Stimulated activated CD4-positive, alpha-beta T cell treated with anti-CD3 and anti-CD28 coated beads, Interleukin-12 subunit alpha, Interleukin-12 subunit beta, amount 100 ng/mL, for 4 hours (primary cell): ENCODE measurements at regions not wholly inside any gene's neighbourhood (a gene's known extent, or its start where the extent isn't known, plus 50 kb on each side); places are given as distances from the start of the nearest gene placed in this dataset.

Experiments used
- DNase-seq: peaks from one replicate; pipeline ENCODE4 v3.0.0-alpha.2; 2020

DNA sequence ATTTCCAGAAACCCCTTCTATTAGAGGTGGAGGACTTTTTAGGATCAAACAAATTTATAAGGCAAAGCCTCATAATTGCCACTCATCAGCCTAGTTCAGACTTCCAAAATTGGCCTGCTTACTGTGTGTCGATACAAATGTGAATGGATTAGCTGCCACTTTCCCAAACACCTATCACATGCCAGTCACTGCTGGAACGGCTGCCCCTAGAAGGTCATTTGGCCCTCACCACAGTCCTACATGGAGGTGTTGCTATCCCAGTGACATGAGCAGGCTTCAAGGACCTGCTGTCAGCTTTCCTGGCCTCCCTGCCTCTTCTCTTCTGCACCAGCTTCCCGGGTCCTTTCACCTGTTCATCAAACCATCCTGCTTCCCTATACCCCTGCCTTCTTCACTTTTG lies 279.2 kb upstream of the SKOR2 start:
- no peak for DNase-seq

DNA sequence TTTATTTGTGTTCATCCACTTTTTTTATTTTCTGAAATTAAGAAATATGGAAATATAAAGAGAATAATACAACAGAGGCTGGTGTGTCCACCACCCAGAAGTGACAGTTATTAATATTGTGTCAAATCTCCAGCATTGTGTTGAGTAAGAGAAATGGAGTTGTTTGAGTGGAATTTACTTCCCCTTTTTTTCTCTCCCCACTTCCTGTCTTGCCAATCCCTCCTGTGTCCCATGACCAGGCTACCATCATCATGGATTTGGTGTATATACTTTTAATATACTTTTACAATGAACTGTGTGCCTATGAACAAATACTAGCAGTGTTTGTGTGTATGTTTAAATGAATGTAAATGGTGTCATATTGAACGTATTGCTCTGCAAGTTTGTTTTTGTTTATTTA lies 276.9 kb upstream of the SKOR2 start:
- DNase-seq: no peak

DNA sequence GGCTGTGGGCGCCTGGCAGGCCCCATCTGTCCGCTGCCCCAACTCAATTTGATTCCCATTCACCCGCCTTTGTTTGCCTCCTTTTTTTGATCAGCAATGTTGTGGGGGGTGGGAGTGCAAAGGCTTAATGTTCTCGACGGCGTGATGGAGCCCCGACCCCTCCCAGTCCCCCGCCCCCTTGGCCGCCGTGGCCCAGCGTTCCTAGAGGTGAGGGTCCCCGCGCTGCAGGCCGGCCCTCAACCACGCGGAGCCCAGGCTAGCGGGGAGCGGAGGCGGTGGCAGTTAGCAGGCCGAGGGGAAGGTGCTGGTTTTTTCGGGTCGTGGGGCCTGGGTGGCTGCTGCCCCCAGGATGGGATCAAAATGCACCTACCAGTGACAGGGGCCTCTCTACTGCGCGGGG lies 274.7 kb upstream of the SKOR2 start:
- DNase-seq: no peak

DNA sequence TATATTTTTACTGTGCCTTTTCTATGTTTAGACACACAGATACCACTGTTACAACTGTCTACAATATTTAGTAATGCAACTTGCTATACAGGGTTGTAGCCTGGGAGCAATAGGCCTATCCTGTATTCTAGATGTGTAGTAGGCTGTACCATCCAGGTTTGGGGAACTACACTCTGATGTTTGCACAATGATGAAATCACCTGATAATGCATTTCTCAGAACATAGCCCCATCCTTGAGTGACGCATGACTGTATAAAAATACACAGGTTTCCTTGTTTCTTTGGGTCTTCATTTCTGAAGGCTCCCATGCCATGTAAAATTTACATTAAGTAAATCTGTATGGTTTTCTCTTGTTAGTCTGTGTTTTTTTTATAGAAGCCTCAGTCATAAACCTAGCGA lies 270.9 kb upstream of the SKOR2 start:
- no peak for DNase-seq

DNA sequence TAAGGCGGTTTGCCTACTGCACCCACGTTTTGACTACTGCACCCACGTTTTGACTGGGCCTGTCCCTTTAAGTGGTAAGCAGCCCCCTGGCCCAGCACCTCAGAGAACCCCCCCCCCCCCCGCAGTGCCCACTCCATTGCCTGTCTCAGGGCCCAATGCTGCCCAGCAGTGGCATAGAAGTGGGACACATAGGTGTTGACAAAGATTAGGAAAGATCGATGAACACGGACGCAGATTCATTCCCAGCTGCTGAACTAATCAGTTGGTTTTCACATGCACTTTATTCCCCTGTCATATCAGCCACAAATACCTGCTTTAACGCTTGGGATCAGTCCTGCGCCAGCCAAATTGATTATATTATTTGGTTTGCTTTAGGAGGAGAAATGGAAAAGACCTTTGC lies 268.8 kb upstream of the SKOR2 start:
- no peak for DNase-seq

DNA sequence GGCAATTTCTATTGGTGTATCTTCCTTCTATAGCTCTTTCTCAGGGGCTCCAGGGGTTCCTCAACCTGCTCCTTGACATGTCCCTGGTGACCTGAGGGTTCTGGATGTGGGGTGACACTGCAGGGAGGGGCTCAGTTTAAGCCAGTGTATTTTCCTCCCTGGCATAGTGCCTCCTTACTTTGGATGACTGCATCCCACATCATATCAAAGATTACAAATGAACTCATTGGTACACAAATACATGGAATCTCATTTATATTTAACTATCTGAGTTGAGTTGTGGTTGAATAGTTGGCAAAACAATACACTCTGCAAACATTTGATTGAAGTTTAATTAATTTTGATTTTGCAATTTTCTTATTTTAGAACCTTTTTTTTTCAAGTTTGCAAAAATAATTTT lies 268.2 kb upstream of the SKOR2 start:
- no peak for DNase-seq

DNA sequence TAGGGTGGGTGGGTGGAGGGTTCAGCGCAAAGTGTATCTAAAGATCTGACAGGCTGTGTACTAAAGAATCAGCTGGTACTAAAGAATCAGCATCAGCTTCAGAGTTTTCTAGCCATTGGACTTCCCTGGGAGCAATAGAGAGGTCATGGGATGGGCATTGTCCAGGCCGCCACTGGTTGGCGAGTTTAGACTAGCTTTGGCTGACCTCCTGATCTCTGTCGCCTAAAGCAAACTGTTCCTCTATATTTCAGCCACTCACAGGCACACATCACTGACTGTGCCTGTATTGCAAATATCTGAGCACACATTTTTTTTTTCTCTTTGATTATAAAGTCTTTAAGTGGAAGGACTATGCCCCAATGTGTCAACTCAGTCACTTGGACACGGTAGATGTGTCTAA lies 267.8 kb upstream of the SKOR2 start:
- DNase-seq: no peak

DNA sequence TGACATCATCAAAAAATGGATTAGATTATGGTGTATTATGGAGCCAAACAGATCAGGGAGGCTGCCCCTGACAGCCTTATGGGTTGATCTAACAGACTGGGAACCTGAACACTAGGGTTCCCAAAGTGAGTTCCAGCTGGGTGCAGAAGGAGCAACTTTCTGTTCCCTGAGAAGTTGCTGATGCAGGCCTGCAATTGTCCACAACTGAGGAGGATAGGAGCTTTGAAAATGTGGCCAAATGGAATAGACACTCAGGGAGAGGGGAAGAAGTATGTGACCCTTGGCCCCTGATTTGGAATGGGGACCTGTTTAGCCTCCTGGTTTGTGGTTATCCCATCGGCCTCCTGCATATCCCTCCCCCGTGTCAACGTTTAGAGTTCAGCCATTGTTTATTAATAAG lies 262.2 kb upstream of the SKOR2 start:
- DNase-seq: no peak

DNA sequence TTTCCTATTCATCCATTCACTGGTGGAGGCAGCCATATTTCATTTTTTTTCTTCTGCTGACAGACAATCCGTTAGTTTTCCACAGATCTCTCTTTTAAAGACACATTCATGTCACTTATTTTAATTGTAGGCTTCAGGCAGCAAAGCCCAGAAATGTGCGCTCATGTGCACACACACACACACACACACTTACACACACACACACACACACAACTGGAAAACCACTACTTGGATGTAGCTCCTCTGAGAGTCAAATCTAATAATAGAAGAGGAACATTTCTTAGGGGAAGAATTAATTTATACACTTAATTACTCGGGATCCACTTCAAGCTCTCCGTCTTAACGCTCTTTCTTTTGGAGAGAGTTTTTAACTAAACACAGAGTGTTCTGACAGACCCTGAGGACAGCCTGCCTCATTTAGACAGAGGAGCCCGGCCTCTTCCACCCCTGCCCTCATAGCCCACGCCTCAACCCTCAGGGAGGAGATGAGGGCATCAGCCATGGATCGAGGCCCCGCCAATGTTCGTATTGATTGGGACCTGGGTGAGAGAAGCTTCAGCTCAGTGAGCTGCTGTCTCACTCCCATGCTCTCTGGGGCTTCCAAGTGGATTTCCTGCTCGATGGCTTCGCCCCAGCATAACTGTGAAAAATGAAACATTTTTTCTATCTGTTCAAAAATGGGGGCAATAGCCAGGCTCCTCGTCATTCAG lies 261.4 kb upstream of the SKOR2 start:
- DNase-seq: no peak

DNA sequence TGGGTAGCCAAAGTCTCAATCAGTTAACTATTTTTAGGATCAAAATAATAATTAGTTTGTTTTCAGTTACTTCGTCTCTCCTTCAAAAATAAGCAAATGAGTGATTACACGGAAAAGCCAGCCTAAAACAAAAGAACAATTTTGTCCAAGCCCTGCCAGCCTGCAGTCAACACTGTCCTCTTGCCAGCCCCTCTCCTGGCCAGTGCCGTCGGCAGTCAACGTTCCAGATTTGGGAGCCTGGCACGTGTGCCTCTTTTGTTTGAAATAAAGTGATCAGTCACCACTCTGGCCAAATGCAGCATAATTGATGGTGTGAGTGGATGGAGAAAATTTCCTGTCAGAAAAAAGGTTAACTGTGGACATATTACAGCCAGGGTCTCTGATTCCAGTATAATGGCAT lies 260.6 kb upstream of the SKOR2 start:
- DNase-seq: no peak

DNA sequence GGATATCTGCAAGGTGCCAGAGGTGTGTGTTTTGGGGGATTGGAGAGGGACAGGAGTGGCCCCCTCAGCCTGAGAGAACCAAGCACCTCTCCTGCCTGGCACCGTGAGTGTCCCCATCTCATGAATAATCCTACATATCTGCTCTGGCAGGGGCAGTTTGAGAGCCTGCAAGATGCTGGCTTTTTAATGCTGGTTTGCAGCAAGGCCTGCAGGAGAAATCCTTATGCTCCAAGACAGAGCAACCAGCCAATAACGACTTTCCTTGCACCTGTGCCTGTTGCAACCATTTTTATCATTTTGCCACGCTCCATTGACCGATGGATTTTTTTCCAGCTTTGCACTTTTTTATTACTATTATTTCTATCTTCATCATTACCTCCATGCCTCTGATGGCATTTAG lies 259.4 kb upstream of the SKOR2 start:
- DNase-seq: no peak

DNA sequence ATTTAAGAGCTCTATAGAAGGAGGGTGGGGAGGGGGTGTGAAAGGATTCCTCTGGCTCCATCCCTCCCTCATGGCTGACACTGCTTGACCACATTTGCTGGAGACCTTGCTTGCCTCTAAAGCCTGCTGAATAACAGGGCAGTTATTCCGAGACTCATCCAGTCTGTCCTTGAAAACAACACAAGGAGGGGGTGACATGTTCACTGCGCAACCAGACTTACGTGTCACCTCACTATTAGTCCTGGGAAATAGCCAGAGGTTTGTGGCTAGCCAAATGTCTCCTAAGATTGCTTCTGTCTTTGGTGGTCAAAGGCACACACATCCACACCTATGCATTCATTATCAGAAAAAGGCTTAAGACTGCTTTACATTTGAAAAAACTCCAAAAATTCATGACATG lies 256.2 kb upstream of the SKOR2 start:
- no peak for DNase-seq

DNA sequence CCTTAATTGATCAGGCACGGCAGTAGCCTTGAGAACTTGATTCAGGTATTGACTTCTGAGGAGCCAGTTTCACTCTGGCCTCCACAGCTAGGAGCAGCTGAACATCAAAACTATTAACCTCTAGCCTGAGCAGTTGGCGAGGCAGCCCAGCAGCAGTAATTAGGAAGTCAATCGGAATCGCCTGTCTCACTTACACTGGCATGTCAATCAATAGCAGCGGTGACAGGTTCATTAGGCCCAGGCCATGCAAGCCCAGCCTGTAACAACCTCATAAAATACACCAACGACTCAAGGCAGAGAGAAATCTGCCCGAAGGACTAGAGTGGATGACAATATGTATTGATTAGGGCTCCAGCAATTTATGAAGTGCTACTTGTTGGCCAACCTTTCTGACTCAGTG lies 255.4 kb upstream of the SKOR2 start:
- no peak for DNase-seq

DNA sequence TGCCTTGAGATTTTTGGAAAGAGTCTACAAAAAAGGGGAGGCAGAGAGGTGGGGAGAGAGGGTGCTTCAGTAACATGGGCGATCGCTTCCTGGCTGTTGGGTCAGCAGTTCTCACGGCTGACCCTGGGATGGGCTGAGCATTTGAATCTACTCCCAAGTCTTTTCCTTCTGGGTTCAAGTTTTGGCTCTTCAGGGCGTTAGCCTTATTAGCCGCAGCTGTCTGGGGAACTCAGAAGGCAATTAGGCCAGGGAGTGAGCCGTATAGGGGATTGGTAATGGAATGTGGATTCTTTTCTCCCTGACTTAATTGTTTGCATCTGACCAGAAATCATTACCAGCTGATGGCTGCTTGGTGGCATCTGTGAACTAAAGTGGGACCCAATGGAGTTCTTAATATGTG lies 250.5 kb upstream of the SKOR2 start:
- no peak for DNase-seq

DNA sequence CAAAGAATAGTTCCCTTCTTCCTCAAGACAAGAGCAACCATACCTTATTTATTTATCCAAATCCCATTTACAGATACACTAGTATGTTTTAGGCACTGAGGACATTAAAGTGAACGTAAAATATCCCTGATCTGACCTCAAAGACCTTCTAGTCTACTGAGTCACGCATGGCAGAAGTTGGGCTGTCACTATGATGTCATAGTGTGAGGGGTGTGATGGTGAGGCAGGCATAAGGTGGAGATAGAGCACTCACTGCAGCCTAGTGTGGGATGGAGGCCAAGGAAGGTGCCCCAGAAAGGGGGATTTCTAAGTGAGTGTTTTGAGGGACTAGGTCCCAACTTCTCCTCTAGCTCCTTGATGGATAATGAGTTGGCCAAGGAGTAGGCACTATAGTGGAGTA lies 249.5 kb upstream of the SKOR2 start:
- no peak for DNase-seq

DNA sequence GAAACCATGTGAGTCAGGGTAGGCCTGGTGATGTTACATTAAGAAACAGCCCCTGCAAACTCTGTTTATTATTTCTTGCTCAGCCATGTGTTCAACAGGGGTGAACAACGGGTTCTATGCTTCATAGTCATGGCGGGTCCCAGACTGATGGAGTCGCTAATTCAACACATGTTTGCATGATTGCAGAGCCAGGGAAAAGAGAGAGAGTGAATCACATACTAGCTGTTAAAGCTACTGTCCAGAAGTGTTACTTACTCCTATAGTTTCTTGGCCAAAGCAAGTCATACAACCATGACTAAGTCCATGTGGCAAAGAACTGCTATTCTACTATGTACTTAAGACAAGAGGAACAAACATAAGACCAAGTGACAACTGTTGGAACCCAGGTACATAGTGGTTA lies 241.2 kb upstream of the SKOR2 start:
- no peak for DNase-seq

DNA sequence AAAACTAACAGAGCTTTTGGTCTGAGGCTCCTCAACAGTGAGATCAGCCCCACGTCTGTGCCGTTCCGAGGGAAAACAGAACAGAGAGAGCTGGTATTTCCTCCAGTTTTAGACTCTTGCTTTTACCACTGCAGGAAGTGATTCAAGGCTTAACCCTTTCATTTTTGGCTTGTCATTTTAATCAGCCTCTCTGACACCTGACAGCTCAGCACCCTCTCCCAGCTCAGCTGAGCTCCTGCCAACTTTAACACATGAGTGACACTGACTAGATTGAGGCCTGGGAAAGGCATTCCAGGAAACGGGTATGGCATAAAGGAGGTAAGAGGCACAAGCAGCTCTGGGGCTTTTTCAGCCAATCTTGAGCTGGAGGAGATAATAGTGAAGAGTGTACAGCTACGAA lies 239.4 kb upstream of the SKOR2 start:
- no peak for DNase-seq

DNA sequence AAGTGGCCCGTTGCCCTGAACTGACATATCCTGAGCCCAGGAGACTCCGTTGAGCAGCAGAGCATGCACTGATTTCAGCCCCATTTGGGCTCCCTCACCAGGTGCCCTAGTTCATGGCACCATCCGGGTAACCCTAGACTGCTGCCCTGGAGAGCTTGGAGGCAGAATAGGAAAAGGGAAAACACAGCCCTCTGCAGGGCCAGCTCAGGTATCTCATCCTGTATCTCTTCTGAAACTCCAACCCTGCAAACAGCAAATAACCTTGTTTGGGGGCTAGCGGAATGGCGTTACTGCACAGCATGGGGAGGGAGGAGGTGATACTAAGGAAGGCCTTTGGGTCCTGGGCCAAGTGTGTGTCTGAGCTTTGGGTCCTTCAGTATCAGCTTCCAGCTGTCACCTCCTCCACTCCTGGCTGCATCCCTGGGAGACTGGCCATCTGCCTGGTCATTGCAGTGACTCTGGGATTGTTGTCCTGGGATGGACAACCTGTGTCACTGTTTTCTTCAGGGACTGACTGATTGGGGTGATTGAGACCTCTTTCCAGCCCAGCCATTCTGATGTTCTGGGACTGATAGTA lies 233.8 kb upstream of the SKOR2 start:
- no peak for DNase-seq

DNA sequence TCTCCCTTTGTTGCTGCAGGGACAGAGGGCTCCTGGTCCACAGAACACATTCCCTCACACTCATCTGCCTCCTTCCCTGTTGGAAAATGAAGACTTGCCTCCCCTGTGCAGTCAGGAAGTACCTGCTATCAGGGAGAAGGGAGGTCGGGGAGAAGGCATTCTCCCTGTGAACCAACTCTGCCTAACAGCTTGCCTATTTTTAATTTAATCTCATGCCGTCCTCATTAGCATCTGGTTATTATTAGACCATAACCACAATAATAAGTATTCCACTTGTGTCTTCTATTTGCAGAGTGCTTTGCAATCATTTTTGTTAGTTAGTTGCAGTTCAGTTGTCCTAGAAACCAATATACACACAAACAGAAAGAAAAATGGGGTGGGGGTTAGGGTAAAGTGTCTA lies 232.6 kb upstream of the SKOR2 start:
- DNase-seq: no peak

DNA sequence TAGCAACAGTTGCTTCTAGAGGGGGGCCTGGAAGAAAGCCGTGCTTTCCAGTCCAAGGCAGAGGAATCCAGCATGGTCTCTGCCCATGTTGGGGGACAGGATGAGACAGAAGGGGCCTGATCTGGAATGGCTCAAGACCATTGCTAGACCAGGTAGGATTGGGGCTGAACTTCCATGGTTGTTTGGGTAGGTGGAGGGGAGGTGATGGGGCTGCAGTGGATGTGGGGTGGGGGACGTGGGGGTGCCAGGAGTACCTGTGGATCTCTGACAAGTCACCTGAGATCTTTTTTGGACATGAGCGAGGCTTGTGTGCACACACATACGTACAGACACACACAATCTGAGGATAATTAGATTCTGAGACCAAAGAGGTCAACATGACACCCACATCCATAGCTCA lies 228.7 kb upstream of the SKOR2 start:
- DNase-seq: no peak

DNA sequence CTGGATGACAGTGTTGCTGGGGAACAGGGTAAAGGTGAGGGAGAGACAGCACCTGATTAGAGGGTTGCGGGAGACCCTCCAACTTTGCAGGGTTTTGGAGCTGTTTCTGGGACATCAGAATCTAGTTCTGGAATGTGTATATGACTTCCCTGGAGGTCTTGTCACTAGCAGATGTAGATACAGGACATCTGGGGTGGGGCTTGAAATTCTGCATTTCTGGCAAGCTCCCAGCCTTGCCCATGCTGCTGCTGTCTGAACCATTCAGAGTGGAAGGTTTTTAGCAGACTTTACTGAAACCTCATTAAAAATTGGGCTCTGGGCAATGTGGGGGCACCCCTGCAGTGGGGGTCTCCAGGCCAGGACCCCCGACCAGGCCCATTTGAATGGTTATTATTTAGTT lies 220.3 kb upstream of the SKOR2 start:
- no peak for DNase-seq

DNA sequence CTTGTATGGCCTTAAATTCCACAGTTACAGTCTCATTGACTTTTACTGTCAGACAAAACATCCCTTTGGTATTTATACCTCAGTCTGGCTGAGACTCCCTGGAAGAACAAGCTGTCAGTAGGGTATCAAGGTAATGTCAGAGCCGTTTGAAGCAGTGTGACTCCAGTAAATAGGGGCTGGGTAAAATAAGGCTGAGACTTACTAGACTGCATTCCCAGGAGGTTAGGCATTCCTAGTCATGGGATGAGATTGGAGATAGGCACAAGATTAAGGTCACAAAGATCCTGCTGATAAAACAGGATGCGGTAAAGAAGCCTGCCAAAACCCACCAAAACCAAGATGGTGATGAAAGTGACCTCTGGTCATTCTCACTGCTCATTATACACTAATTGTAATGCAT lies 219.5 kb upstream of the SKOR2 start:
- no peak for DNase-seq

DNA sequence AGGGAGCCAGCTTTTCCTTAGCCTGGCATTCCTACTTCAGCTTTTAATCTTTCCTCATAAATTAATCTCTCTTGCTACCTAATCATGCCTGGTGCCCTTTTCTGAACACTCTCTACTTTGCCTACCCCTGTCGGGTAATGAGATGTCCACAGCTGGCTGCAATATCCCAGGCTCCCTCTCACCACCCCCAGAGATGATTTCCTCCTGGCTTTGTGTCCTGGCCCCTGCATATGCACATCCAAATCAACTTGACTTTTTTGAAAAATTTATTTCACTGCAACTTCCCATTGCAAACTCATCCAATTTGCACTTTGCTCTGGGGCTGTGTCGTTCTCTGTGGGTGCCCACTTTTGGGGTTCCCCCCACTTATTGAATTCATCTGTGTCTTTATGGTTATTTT lies 218.1 kb upstream of the SKOR2 start:
- no peak for DNase-seq

DNA sequence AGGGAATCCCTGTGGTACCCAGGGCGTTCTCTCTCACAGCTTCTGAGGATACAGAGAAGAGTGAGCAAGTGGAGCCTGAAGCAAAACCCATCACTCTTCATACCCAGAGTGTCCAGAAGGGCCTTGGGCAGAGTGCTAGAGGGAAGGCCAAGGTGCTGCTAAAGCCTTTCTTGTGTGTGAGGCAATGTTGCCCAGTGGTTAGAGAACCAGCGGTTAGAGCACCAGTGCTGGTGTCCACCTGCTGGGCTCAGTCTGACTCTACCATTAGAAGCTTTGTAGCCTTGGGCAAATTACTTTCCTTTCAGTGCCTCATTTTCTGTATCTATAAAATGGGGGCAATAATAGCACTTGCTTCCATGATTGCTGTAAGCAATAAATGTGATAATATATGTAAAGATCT lies 210.5 kb upstream of the SKOR2 start:
- no peak for DNase-seq

DNA sequence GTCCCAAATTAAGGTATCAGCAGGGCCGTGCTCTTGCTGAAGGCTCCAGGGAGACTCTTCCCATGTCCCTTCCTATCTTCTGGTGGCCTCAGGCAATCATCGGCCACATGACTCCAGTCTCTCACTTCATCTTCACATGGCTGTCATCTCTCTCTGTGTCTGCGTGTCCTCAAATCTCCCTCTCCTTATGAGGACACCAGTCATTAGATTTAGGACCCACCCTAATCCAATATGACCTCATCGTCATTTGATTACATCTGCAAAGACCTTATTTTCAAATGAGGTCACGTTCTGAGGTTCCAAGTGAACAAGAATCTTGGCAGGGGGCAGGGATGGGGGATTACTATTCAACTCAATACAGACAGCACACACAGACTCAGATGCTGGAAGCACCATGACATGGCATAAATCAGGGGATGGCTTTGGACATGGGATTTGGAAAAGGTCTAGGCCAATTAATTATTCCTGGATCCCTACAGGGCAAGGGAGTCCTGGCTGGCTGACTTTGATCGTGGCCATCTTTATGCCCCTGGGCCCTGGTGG lies 210.0 kb upstream of the SKOR2 start:
- no peak for DNase-seq
